GM12872 (cell line): ENCODE measurements at regions not wholly inside any gene's neighbourhood (a gene's known extent, or its start where the extent isn't known, plus 50 kb on each side); places are given as distances from the start of the nearest gene placed in this dataset.

Experiments used
- CTCF ChIP-seq: IDR thresholded peaks from 3 replicates; pipeline ENCODE4 v1.5.1; 2011; ENCODE audit warnings: low read depth, mild to moderate bottlenecking, low read length, moderate library complexity; ENCODE audit not compliant: insufficient read depth

- no peak for TF ChIP-seq CTCF
Measured at GRCh38 chr13:73190477-73190876, 131.7 kb downstream of the KLF5 start.

GRCh38 chr13:73189776-73190175 lies 131.0 kb downstream of the KLF5 start:
- no peak for TF ChIP-seq CTCF

- TF ChIP-seq CTCF: no peak
Measured at GRCh38 chr13:73189362-73189761, 130.6 kb downstream of the KLF5 start.

GRCh38 chr13:73187106-73187505 lies 128.3 kb downstream of the KLF5 start:
- no peak for TF ChIP-seq CTCF

GRCh38 chr13:73179650-73180274 lies 121.0 kb downstream of the KLF5 start:
- TF ChIP-seq CTCF: no peak

GRCh38 chr13:73177916-73178565 lies 119.2 kb downstream of the KLF5 start:
- TF ChIP-seq CTCF: no peak

- TF ChIP-seq CTCF: no peak
Measured at GRCh38 chr13:73177017-73177416, 118.2 kb downstream of the KLF5 start.
